K562 (cell line): ENCODE measurements at regions not wholly inside any gene's neighbourhood (a gene's known extent, or its start where the extent isn't known, plus 50 kb on each side); places are given as distances from the start of the nearest gene placed in this dataset.

Experiments used
- CBFA2T2 ChIP-seq: fragments of 450-650 bp; conservative IDR thresholded peaks from 2 replicates; pipeline ENCODE4 v1.6.1; 2017; ENCODE audit warnings: mild to moderate bottlenecking
- CLOCK ChIP-seq: fragments of 250-450 bp; sonication (Bioruptor Pico); IDR thresholded peaks from 2 replicates; pipeline ENCODE4 v1.4.0; 2020; ENCODE audit warnings: mild to moderate bottlenecking, moderate library complexity, borderline replicate concordance
- MAFF ChIP-seq: IDR thresholded peaks from 2 replicates; pipeline ENCODE4 v1.6.1; 2012; ENCODE audit warnings: low read length, improper control_type of control experiment
- MYNN ChIP-seq, 2 experiments: sonication (generic); formaldehyde crosslinking in 1 of 2; IDR thresholded peaks; 2 replicates each; pipeline versions ENCODE4 v1.5.0 to v1.6.1; 2016 to 2020; ENCODE audit warnings: antibody characterized with exemption in 1 of 2, missing genetic modification reagents in 1 of 2
- PML ChIP-seq: IDR thresholded peaks from 2 replicates; pipeline ENCODE4 v1.6.1; 2012; ENCODE audit warnings: low read length, inconsistent platforms
- REST ChIP-seq, 2 experiments: fragments of 450-650 bp; formaldehyde crosslinking in 1 of 2; IDR thresholded peaks; 2 replicates each; pipeline versions ENCODE4 v1.4.0 to v1.6.1; 2014 to 2020; ENCODE audit warnings: mild to moderate bottlenecking in 2 of 2, borderline replicate concordance in 1 of 2, low read depth in 1 of 2
- RFX1 ChIP-seq: fragments of 450-650 bp; IDR thresholded peaks from 2 replicates; pipeline ENCODE4 v1.6.1; 2016; ENCODE audit warnings: mild to moderate bottlenecking, moderate library complexity
- SIRT6 ChIP-seq: IDR thresholded peaks from one replicate; pipeline ENCODE4 v1.6.1; 2012; ENCODE audit warnings: low read depth, mild to moderate bottlenecking, control low read depth, inconsistent platforms, low read length, moderate library complexity
- TSC22D4 ChIP-seq: fragments of 450-650 bp; IDR thresholded peaks from 2 replicates; pipeline ENCODE4 v1.6.1; 2016; ENCODE audit warnings: missing genetic modification characterization, missing biosample characterization, control low read depth
- YY1 ChIP-seq, 3 experiments: IDR thresholded peaks; 2 replicates each; pipeline ENCODE4 v1.6.1; 2011; ENCODE audit warnings: low read length in 2 of 3, mild to moderate bottlenecking in 2 of 3, moderate library complexity in 2 of 3, borderline replicate concordance in 1 of 3, control low read depth in 1 of 3, low read depth in 1 of 3; ENCODE audit not compliant: insufficient read depth in 3 of 3, insufficient replicate concordance in 2 of 3, control insufficient read depth in 1 of 3, insufficient read length in 1 of 3; ENCODE audit errors: extremely low read depth in 1 of 3
- ZMIZ1 ChIP-seq, 2 experiments: fragments of 150-350 bp in 1 of 2; IDR thresholded peaks; 2 replicates each; pipeline ENCODE4 v1.6.1; 2012 to 2016; ENCODE audit warnings: low read depth in 2 of 2, low read length in 2 of 2, mild to moderate bottlenecking in 1 of 2, moderate library complexity in 1 of 2
- ZNF764 ChIP-seq: fragments of 250-450 bp; sonication (Bioruptor Pico); IDR thresholded peaks from 2 replicates; pipeline ENCODE4 v1.4.0; 2020; ENCODE audit warnings: low read depth, mild to moderate bottlenecking, moderate library complexity
- ZNF766 ChIP-seq: fragments of 200-800 bp; sonication (Bioruptor generic); conservative IDR thresholded peaks from 2 replicates; pipeline ENCODE4 v1.6.1; 2016; ENCODE audit warnings: missing genetic modification characterization, missing compliant biosample characterization

- TF ChIP-seq MAFF (peak; percentile 32; the same call in 1 of the 2 replicates), ZMIZ1 (IDR thresholded peaks at IDR 0.05; ENCODE audit: low read depth in 2 of 2, low read length in 2 of 2) (peak in 1 of 2 experiments; percentile 43; a peak in 1 of 4 replicates), TSC22D4 (no peak), REST (IDR thresholded peaks at IDR 0.05; ENCODE audit: borderline replicate concordance) (peak; percentile 49), REST (CRISPR knock-in tag; IDR thresholded peaks at IDR 0.05; ENCODE audit: low read depth) (no peak), CBFA2T2 (peak; percentile 84), PML (no peak), YY1 (IDR thresholded peaks at IDR 0.05; ENCODE audit: borderline replicate concordance in 1 of 3, control insufficient read depth in 1 of 3, extremely low read depth in 1 of 3, insufficient read depth in 3 of 3, insufficient read length in 1 of 3, insufficient replicate concordance in 2 of 3, low read depth in 1 of 3, low read length in 2 of 3) (peak in 1 of 3 experiments; percentile 62), ZNF766 (peak; percentile 88; the same call in 1 of the 2 replicates), RFX1 (peak; percentile 92), CLOCK (no peak), MYNN (IDR thresholded peaks at IDR 0.05) (peak; percentile 84; the same call in 1 of the 2 replicates), MYNN (CRISPR knock-in tag; IDR thresholded peaks at IDR 0.05) (no peak), ZNF764 (0 out of 2 replicates have a peak, but pooled peaks have one; percentile 34), SIRT6 (no peak)
These were observed 79.7 kb upstream of the IGFBP5 start (continued) for GRCh38 chr2:216775043-216775453.
